Karpas-422 (cell line): ENCODE measurements at regions not wholly inside any gene's neighbourhood (a gene's known extent, or its start where the extent isn't known, plus 50 kb on each side); places are given as distances from the start of the nearest gene placed in this dataset.
"Not testable (repeated sequence)": the region's sequence is repeated elsewhere in the genome, so short reads cannot be mapped to it uniquely, and the experiment has no call there.

ENCODE experiments used
- DNase-seq: peaks from one replicate; pipeline ENCODE4 v3.0.0-alpha.2; 2015
- H2AFZ ChIP-seq: fragments of 200-600 bp; sonication (generic); 2 replicates; pipeline ENCODE4 v1.6.1; 2014; ENCODE audit warnings: antibody characterized with exemption, low read length, mixed read lengths
- H3K27ac ChIP-seq: fragments of 200-600 bp; sonication (generic); 2 replicates; pipeline ENCODE4 v1.5.1; 2014; ENCODE audit warnings: mild to moderate bottlenecking, low read length, moderate library complexity
- H3K27me3 ChIP-seq: fragments of 200-600 bp; sonication (generic); 2 replicates; pipeline ENCODE4 v1.6.1; 2014; ENCODE audit warnings: low read length, mixed read lengths
- H3K36me3 ChIP-seq: fragments of 200-600 bp; sonication (generic); 2 replicates; pipeline ENCODE4 v1.6.1; 2014; ENCODE audit warnings: low read length, mixed read lengths; ENCODE audit not compliant: insufficient read depth
- H3K4me1 ChIP-seq: fragments of 200-600 bp; sonication (generic); 2 replicates; pipeline ENCODE4 v1.6.1; 2014; ENCODE audit warnings: mild to moderate bottlenecking, low read length, mixed read lengths
- H3K4me2 ChIP-seq: fragments of 200-600 bp; sonication (generic); 2 replicates; pipeline ENCODE4 v1.6.1; 2014; ENCODE audit warnings: low read length, low read depth, mild to moderate bottlenecking; ENCODE audit not compliant: poor library complexity, severe bottlenecking
- H3K4me3 ChIP-seq: fragments of 200-600 bp; sonication (generic); 2 replicates; pipeline ENCODE4 v1.5.1; 2014; ENCODE audit warnings: mild to moderate bottlenecking, antibody characterized with exemption, low read length, mixed read lengths
- H3K79me2 ChIP-seq: fragments of 200-600 bp; sonication (generic); 2 replicates; pipeline ENCODE4 v1.6.1; 2014; ENCODE audit warnings: mild to moderate bottlenecking, low read length, mixed read lengths
- H3K9ac ChIP-seq: fragments of 200-600 bp; sonication (generic); 2 replicates; pipeline ENCODE4 v1.6.0; 2014; ENCODE audit warnings: low read length
- H3K9me2 ChIP-seq: fragments of 200-600 bp; sonication (generic), shearing (Covaris generic); replicated peaks from 2 replicates; pipeline ENCODE4 v1.6.0; 2014; ENCODE audit warnings: mild to moderate bottlenecking, low read length, moderate library complexity; ENCODE audit not compliant: insufficient read depth
- H3K9me3 ChIP-seq: fragments of 300-700, 200-600 bp; sonication (generic); 2 replicates; pipeline ENCODE4 v1.6.1; 2014; ENCODE audit warnings: low read length, mixed read lengths
- H4K20me1 ChIP-seq: fragments of 200-600 bp; sonication (generic); 2 replicates; pipeline ENCODE4 v1.6.1; 2014; ENCODE audit warnings: mild to moderate bottlenecking, antibody characterized with exemption, low read length, low read depth; ENCODE audit not compliant: insufficient read depth

DNA sequence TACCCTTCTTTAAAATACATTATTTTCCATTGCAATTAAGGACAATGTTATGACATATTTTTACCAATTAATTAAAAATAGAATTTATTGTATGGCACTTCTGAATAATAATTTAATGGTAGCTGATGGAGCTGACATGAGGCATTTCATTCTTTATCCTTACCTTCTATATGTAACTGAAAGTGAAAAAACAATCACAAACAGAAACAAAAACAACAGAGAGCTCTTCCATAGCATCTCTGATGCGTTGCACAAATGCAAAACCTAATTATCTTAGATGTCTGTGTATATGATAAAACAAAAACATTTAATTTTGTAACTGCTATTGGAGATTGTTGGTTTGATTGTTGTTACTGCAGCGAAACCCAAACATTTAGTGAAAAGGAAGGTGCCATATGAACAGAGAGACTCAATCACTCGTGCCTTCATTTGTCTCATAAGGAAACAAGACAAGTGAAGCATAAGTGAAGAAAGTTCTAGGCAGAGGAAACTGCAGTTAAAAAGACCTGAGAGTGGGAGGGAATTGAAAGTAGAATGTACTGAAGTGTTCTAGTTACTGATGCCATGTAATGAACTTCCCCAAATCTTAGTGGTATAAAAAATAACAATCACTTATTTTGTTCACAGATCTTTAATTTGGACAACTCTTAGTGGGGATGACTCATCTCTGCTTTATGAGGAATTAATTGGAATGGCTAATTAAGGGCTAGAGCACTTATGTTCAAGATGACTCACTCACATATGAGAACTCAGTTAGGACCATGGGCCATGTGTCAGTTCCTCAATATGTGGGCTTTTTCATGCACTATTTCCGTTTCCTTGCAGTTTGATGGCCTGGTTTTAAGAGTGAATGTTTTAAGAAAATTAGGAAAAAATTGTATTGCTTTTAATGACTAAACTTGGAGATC lies 245.0 kb upstream of the OLFM3 start:
- H3K9me3 ChIP-seq, result no peaks in the 10 kb centered on the region
- H3K4me1 ChIP-seq, result no peaks in the 10 kb centered on the region
- H3K9me2 ChIP-seq, result no peaks in the 10 kb centered on the region; the same call in 1 of the 2 replicates
- H3K36me3 ChIP-seq, result no peaks in the 10 kb centered on the region
- H3K9ac ChIP-seq, result no peak overlapping the region
- no peaks in the 10 kb centered on the region for H3K79me2 ChIP-seq
- H3K4me2 ChIP-seq, result no peak overlapping the region
- no peak for DNase-seq
- no peak overlapping the region for H2AFZ ChIP-seq
- H3K27ac ChIP-seq, result no peak overlapping the region
- no peaks in the 10 kb centered on the region for H4K20me1 ChIP-seq
- H3K27me3 ChIP-seq, result no peaks in the 10 kb centered on the region
- H3K4me3 ChIP-seq, result no peak overlapping the region

DNA sequence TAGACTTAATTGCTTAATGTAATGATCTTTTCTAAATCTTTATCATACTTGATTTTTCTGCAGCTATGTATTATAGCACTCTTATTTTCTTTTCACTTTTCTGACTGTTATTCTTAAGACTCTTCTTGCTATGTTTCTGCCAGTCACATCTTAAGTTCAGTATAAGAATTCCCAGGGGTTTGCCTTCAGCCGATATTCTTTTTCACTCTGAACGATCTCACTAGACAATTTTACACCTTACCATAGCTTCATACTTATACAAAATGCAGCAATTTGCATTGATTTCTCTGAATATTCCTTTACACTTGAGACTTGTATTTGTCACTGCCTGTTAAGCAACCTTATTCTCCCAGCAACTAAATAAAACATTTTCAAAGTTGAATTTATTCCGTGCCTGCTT lies 242.5 kb upstream of the OLFM3 start:
- Histone ChIP-seq H3K79me2 (no peaks in the 10 kb centered on the region), H3K9me3 (no peaks in the 10 kb centered on the region), H3K27me3 (no peaks in the 10 kb centered on the region), H2AFZ (no peak overlapping the region), H3K4me2 (no peak overlapping the region), H3K27ac (no peak overlapping the region), H4K20me1 (no peaks in the 10 kb centered on the region), H3K9ac (no peak overlapping the region), H3K4me1 (no peaks in the 10 kb centered on the region), H3K36me3 (no peaks in the 10 kb centered on the region), H3K9me2 (no peaks in the 10 kb centered on the region; the same call in 1 of the 2 replicates), H3K4me3 (no peak overlapping the region)
- no peak for DNase-seq

DNA sequence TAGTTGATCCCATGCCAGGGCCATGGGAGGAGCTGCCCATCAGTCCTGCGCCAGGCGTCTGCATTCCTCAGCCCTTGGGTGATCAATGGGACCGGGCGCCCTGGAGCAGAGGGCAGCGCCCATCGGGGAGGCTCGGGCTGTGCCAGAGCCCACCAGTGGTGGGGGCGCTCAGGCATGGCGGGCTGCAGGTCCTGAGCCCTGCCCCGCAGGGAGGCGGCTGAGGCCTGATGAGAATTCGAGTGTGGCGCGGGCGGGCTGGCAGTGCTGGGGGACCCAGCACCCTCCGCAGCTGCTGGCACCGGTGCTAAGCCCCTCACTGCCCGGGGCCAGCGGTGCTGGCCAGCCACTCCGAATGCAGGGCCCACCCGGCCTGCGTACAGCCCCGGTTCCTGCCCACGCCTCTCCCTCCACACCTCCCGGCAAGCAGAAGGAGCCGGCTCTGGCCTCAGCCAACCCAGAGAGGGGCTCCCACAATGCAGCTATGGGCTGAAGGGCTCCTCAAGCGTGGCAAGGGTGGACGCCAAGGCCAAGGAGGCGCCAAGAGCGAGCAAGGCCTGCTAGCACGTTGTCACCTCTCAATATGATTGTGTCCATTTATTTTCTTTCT lies 238.1 kb upstream of the OLFM3 start:
- no peaks in the 10 kb centered on the region for H4K20me1 ChIP-seq
- H3K27ac ChIP-seq, result no peak overlapping the region
- H3K9me2 ChIP-seq, result no peaks in the 10 kb centered on the region
- no peaks in the 10 kb centered on the region for H3K4me1 ChIP-seq
- H3K79me2 ChIP-seq, result no peaks in the 10 kb centered on the region
- H2AFZ ChIP-seq, result no peak overlapping the region
- no peak overlapping the region for H3K9ac ChIP-seq
- no peak overlapping the region for H3K4me2 ChIP-seq
- H3K27me3 ChIP-seq, result no peaks in the 10 kb centered on the region
- no peaks in the 10 kb centered on the region for H3K36me3 ChIP-seq
- no peaks in the 10 kb centered on the region for H3K9me3 ChIP-seq
- H3K4me3 ChIP-seq, result no peak overlapping the region
- DNase-seq, result no peak

DNA sequence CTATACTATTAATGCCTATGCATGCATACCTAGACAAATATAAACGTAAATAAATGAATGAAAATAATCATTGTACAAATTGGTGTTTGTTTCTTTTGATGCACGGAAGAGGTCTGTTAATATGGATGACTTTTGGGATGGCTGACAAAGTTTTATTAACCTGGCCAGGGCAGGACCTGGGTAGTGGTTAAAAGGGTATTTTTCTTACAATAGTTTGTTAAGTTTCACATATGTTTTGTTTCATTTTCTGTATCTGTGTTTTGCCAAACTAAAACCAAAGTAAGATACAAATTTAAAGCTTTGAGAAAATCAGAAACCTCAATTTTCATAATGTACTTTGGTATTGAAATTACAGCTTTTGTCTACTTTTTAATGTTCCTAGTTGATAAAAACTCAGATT lies 222.7 kb upstream of the OLFM3 start:
- Histone ChIP-seq H3K79me2 (no peaks in the 10 kb centered on the region), H2AFZ (no peak overlapping the region), H3K4me2 (no peak overlapping the region), H3K4me3 (no peak overlapping the region), H3K27ac (no peak overlapping the region), H3K36me3 (no peaks in the 10 kb centered on the region), H3K9ac (no peak overlapping the region), H3K27me3 (no peaks in the 10 kb centered on the region), H3K9me2 (no peaks in the 10 kb centered on the region; the same call in 1 of the 2 replicates), H3K4me1 (no peaks in the 10 kb centered on the region), H4K20me1 (no peaks in the 10 kb centered on the region), H3K9me3 (no peaks in the 10 kb centered on the region; the same call in 1 of the 2 replicates)
- DNase-seq, result no peak

DNA sequence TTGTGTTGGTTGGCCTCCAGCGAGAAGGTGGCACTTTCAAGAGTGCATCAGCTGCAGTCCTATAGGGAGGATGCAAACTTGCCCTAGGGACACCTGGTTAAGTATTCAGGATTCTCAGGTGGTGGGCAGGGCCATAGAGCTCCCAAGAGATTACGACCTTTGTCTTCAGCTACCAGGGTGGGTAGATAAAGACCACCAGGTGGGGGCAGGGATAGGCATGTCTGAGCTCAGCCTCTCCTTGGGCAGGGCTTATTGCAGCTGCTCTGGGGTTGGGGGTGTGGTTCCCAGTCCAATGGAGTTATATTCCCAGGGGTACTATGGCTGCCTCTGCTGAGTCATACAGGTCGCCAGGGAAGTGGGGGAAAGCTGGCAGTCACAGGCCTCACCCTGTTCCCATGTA lies 214.2 kb upstream of the OLFM3 start:
- not testable (repeated sequence) for H3K27me3 ChIP-seq

DNA sequence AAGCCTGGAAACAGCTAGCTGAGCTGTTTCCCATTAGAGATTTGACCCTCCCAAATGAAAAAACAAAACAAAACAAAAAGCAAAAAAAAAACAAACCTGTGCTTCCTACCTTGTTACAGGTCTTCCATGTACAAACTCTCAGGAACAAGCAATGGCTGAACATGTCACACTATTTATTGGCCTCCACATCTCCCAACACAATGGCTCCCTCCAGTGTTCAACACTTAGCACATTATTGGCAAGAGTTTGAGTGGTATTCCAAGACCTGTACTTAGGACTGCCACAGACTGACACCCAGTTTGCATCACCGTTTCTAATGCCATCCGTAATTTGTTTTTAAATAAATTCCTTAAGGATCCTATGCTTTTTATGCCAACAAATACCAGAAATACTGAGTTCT lies 195.0 kb upstream of the OLFM3 start:
- H3K9ac ChIP-seq, result no peak overlapping the region
- no peak overlapping the region for H2AFZ ChIP-seq
- no peaks in the 10 kb centered on the region for H3K9me2 ChIP-seq
- no peaks in the 10 kb centered on the region for H3K9me3 ChIP-seq
- peak; percentile 71 for DNase-seq
- H3K79me2 ChIP-seq, result no peaks in the 10 kb centered on the region
- no peak overlapping the region for H3K4me2 ChIP-seq
- no peak overlapping the region for H3K27ac ChIP-seq
- no peaks in the 10 kb centered on the region for H3K27me3 ChIP-seq
- no peaks in the 10 kb centered on the region for H3K4me1 ChIP-seq
- no peak overlapping the region for H3K4me3 ChIP-seq
- no peaks in the 10 kb centered on the region for H3K36me3 ChIP-seq
- no peaks in the 10 kb centered on the region for H4K20me1 ChIP-seq

More for the DNA sequence above, 214.2 kb upstream of the OLFM3 start:
- not testable (repeated sequence) for H2AFZ ChIP-seq, H4K20me1 ChIP-seq, H3K36me3 ChIP-seq, H3K9me2 ChIP-seq, H3K4me3 ChIP-seq, H3K4me1 ChIP-seq, H3K27ac ChIP-seq, H3K9me3 ChIP-seq, DNase-seq, H3K79me2 ChIP-seq, H3K4me2 ChIP-seq, H3K9ac ChIP-seq

DNA sequence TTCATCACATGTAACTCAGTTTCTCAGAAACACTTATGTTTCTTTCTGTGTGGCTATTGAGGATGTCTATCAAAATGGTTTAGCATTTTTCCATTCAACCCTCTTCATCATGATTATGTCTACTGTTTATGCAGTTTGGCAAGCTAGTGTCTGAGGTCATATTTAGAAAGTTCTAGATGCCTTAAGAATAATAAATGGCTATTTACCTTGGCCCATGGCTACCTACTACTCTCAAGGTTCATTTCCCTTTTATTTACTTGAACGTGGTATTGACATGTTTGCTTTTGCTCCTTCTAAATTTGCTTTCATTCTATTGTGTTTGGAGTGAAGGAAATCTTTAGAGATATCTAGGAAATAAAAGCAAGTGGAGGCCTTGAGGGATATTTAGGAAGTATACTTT lies 193.7 kb upstream of the OLFM3 start:
- no peak overlapping the region for H2AFZ ChIP-seq
- no peak overlapping the region for H3K27ac ChIP-seq
- H3K36me3 ChIP-seq, result no peaks in the 10 kb centered on the region
- no peak overlapping the region for H3K9ac ChIP-seq
- no peak overlapping the region for H3K4me2 ChIP-seq
- no peaks in the 10 kb centered on the region for H4K20me1 ChIP-seq
- H3K4me1 ChIP-seq, result no peaks in the 10 kb centered on the region
- no peaks in the 10 kb centered on the region for H3K9me3 ChIP-seq
- no peaks in the 10 kb centered on the region for H3K79me2 ChIP-seq
- H3K27me3 ChIP-seq, result no peaks in the 10 kb centered on the region
- no peak overlapping the region for H3K4me3 ChIP-seq
- DNase-seq, result no peak
- no peaks in the 10 kb centered on the region for H3K9me2 ChIP-seq

DNA sequence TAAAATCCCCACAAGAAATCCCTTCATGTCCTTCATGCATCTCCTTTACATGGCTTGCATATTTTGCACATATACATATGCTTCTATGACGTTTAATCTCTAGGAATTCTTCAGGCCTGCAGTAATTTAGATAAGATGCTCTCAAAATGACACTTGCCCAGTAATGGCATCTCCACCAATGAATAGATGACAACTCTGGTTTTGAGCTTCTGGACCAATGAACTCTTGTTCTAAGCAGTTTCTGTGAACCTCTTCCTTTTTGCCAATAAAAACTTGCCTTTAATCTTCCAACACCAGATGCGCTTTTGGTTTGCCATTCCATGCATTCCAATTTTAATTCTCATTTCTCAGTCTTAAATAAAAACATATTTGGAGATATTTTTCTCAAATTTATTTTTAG lies 189.8 kb upstream of the OLFM3 start:
- Histone ChIP-seq H3K36me3 (no peaks in the 10 kb centered on the region), H3K9me2 (no peaks in the 10 kb centered on the region), H3K27me3 (no peaks in the 10 kb centered on the region), H3K4me3 (no peak overlapping the region), H2AFZ (no peak overlapping the region), H4K20me1 (no peaks in the 10 kb centered on the region), H3K79me2 (no peaks in the 10 kb centered on the region), H3K27ac (no peak overlapping the region), H3K4me2 (no peak overlapping the region), H3K9me3 (no peaks in the 10 kb centered on the region), H3K9ac (no peak overlapping the region), H3K4me1 (no peaks in the 10 kb centered on the region)
- no peak for DNase-seq
